ENCODE measurements at regions not wholly inside any gene's neighbourhood (a gene's known extent, or its start where the extent isn't known, plus 50 kb on each side); places are given as distances from the start of the nearest gene placed in this dataset.

GRCh38 chr4:154164931-154165839 is 326.4 kb downstream of the DCHS2 start:
- TF ChIP-seq CTCF (IDR thresholded peaks at IDR 0.05) (no peak), POLR2A (IDR thresholded peaks at IDR 0.05) (no peak)

Measured in thyroid gland (tissue), 4 donors.